GM12865 (cell line): ENCODE measurements at regions not wholly inside any gene's neighbourhood (a gene's known extent, or its start where the extent isn't known, plus 50 kb on each side); places are given as distances from the start of the nearest gene placed in this dataset.
A peak's percentile ranks its signal among the peaks of the same experiment; 100 is the strongest.
"Not testable (repeated sequence)": the region's sequence is repeated elsewhere in the genome, so short reads cannot be mapped to it uniquely, and the experiment has no call there.

Experiments
- DNase-seq: peaks from one replicate; pipeline ENCODE4 v3.0.0; 2010; ENCODE audit warnings: low read depth
- H3K4me3 ChIP-seq: 2 replicates; pipeline ENCODE4 v1.5.1; 2011; ENCODE audit warnings: mild to moderate bottlenecking, low read depth, low read length, control low read depth
- TF ChIP-seq, protein P1 (sequence below): IDR thresholded peaks from 2 replicates; pipeline ENCODE4 v1.5.1; 2011; ENCODE audit warnings: low read length, control low read depth, low read depth, inconsistent platforms; ENCODE audit not compliant: insufficient read depth; ENCODE audit errors: missing control alignments

GRCh38 chr14:22202313-22202712 lies 386.7 kb downstream of the DAD1 start:
- no peak overlapping the region for H3K4me3 ChIP-seq
- TF ChIP-seq, protein P1, sequence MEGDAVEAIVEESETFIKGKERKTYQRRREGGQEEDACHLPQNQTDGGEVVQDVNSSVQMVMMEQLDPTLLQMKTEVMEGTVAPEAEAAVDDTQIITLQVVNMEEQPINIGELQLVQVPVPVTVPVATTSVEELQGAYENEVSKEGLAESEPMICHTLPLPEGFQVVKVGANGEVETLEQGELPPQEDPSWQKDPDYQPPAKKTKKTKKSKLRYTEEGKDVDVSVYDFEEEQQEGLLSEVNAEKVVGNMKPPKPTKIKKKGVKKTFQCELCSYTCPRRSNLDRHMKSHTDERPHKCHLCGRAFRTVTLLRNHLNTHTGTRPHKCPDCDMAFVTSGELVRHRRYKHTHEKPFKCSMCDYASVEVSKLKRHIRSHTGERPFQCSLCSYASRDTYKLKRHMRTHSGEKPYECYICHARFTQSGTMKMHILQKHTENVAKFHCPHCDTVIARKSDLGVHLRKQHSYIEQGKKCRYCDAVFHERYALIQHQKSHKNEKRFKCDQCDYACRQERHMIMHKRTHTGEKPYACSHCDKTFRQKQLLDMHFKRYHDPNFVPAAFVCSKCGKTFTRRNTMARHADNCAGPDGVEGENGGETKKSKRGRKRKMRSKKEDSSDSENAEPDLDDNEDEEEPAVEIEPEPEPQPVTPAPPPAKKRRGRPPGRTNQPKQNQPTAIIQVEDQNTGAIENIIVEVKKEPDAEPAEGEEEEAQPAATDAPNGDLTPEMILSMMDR: no peak
- no peak for DNase-seq

DNA sequence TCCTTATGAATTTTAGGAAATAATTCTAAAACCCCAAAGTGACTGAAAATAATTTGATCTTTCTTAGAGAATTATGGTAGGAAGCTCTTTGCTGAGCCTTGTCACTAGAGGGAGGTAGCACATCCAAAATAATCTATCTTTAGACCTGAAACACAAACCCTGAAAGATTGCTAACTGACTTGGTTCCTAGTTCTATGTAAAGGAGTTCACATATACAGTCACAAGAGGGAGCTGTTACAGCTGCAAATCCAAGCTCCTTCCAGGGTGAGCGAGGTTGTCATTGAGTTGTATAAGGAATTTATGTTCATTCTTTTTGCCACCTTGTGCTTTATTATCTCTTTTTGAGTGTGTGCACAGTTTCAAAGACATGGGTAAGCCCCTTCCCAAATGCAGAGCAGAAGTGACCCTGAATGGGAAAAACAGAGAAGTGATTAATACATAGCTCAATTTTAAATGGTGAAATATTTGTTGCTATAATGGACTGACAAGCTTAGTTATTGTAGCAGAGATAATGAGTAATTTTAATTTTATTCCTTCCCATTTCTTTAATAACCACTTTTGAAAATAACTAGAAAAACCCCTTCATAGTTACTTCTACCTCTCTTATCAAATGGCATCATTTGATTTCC lies 387.9 kb downstream of the DAD1 start:
- DNase-seq: peak; percentile 57
- H3K4me3 ChIP-seq: no peak overlapping the region
- TF ChIP-seq, protein P1: peak; percentile 69

DNA sequence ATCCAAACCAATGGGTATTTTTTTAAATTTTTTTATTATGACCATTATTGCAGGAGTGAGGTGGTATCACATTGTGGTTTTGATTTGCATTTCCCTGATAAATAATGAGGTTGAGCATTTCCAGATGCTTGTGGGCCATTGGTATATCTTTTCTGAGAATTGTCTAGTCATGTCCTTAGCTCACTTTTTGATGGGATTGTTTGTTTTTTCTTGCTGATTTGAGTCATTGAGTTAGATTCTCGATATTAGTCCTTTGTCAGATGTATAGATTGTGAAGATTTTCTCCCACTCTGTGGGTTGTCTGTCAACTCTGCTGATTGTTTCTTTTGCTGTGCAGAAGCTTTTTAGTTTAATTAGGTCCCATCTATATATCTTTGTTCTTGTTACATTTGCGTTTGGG lies 388.9 kb downstream of the DAD1 start:
- DNase-seq, H3K4me3 ChIP-seq: not testable (repeated sequence)

DNA sequence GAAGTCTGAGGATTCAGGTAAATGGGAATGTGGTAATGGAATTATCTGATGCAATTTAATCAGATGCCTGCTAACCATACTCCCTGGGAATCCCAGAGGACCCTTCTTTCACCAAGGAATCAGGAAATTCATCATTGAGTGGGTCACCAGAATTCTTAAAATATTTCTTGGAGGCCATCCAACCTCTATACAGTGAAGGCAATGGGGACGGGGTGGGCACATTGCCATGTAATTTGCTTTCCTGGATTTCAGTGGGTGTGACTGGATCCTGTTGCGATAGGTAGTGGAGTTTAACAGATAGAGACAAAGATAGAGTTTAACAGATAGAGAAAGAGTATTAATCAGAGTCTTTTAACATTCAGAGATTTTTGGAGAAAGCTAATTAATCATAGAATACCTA lies 394.4 kb downstream of the DAD1 start:
- no peak overlapping the region for H3K4me3 ChIP-seq
- no peak for DNase-seq

DNA sequence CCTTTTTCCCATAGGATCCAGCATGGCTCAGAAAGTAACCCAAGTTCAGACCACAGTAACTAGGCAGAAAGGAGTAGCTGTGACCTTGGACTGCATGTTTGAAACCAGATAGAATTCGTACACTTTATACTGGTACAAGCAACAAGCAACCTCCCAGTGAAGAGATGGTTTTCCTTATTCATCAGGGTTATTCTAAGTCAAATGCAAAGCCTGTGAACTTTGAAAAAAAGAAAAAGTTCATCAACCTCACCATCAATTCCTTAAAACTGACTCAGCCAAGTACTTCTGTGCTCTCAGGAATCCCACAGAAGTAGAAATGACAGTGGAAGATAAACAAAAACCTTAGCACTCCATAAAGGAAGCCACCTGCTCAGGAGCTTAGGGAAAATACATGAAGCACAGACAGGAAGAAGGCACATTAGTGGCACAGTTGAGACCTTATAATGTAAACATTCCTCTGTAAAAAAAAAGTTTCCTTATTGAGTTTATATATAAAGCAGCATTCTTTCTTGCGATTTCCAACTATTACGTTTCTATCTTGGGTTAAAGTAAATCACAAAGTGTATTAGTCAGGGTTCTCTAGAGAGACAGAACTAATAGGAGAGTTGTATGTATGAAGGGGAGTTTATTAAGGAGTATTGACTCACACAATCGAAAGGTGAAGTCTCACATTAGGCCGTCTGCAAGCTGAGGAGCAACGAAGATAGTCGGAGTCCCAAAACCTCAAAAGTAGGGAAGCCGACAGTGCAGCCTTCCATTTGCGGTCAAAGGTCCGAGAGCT lies 398.4 kb downstream of the DAD1 start:
- H3K4me3 ChIP-seq: no peak overlapping the region
- TF ChIP-seq, protein P1: no peak
- no peak for DNase-seq

More for the DNA sequence above, 394.4 kb downstream of the DAD1 start:
- TF ChIP-seq, protein P1: no peak

- DNase-seq: no peak
- no peak overlapping the region for H3K4me3 ChIP-seq
- TF ChIP-seq, protein P1: no peak
Observed at GRCh38 chr14:22189881-22190280, 399.1 kb downstream of the DAD1 start.

- TF ChIP-seq, protein P1: no peak
- no peak overlapping the region for H3K4me3 ChIP-seq
- DNase-seq: no peak
Observed at GRCh38 chr14:22188318-22188717, 400.7 kb downstream of the DAD1 start.
